ENCODE measurements at regions not wholly inside any gene's neighbourhood (a gene's known extent, or its start where the extent isn't known, plus 50 kb on each side); places are given as distances from the start of the nearest gene placed in this dataset.

GRCh38 chr9:38233796-38234355 lies 158.6 kb upstream of the ALDH1B1 start:
- DNase-seq (ENCODE audit: extremely low spot score, unreplicated experiment) = peak; percentile 24
- Mint-ChIP-seq H3K9me3 (no peaks in the 10 kb centered on the region), H3K4me3 (no peak overlapping the region), H3K27ac (no peak overlapping the region), H3K36me3 (no peaks in the 10 kb centered on the region), H3K4me1 (ENCODE audit: unreplicated experiment) (peaks cover 18% of the 10 kb centered on the region), H3K27me3 (peaks cover 9% of the 10 kb centered on the region)
- no peak for TF ChIP-seq CTCF (conservative IDR thresholded peaks at IDR 0.05)

GRCh38 chr9:38233343-38233742 lies 159.2 kb upstream of the ALDH1B1 start:
- DNase-seq (ENCODE audit: extremely low spot score, unreplicated experiment) = peak; percentile 18
- Mint-ChIP-seq H3K4me3 (no peak overlapping the region), H3K36me3 (no peaks in the 10 kb centered on the region), H3K9me3 (no peaks in the 10 kb centered on the region), H3K4me1 (ENCODE audit: unreplicated experiment) (peaks cover 23% of the 10 kb centered on the region), H3K27ac (no peak overlapping the region), H3K27me3 (peaks cover 9% of the 10 kb centered on the region)
- no peak for TF ChIP-seq CTCF (conservative IDR thresholded peaks at IDR 0.05)

GRCh38 chr9:38232895-38233294 lies 159.6 kb upstream of the ALDH1B1 start:
- H3K27me3 Mint-ChIP-seq = peaks cover 9% of the 10 kb centered on the region
- no peaks in the 10 kb centered on the region for H3K36me3 Mint-ChIP-seq
- peaks cover 27% of the 10 kb centered on the region for H3K4me1 Mint-ChIP-seq (ENCODE audit: unreplicated experiment)
- peak; percentile 56 for DNase-seq (ENCODE audit: extremely low spot score, unreplicated experiment)
- TF ChIP-seq CTCF (conservative IDR thresholded peaks at IDR 0.05) = no peak
- H3K27ac Mint-ChIP-seq = no peak overlapping the region
- H3K4me3 Mint-ChIP-seq = no peak overlapping the region
- no peaks in the 10 kb centered on the region for H3K9me3 Mint-ChIP-seq

- no peak overlapping the region for H3K27ac Mint-ChIP-seq
Observed at GRCh38 chr9:38229504-38230155, 160.6 kb upstream of the SHB start.

GRCh38 chr9:38229104-38229500 lies 160.1 kb upstream of the SHB start:
- no peak for TF ChIP-seq CTCF (conservative IDR thresholded peaks at IDR 0.05)
- Mint-ChIP-seq H3K4me3 (no peak overlapping the region), H3K27ac (no peak overlapping the region), H3K27me3 (peaks cover 9% of the 10 kb centered on the region), H3K36me3 (no peaks in the 10 kb centered on the region), H3K4me1 (ENCODE audit: unreplicated experiment) (peaks cover 33% of the 10 kb centered on the region), H3K9me3 (no peaks in the 10 kb centered on the region)
- DNase-seq (ENCODE audit: extremely low spot score, unreplicated experiment) = peak; percentile 43

More at GRCh38 chr9:38229504-38230155, 160.6 kb upstream of the SHB start:
- peaks cover 9% of the 10 kb centered on the region for H3K27me3 Mint-ChIP-seq
- DNase-seq (ENCODE audit: extremely low spot score, unreplicated experiment) = peak; percentile 32
- no peaks in the 10 kb centered on the region for H3K9me3 Mint-ChIP-seq
- no peak for TF ChIP-seq CTCF (conservative IDR thresholded peaks at IDR 0.05)
- peaks cover 35% of the 10 kb centered on the region for H3K4me1 Mint-ChIP-seq (ENCODE audit: unreplicated experiment)
- no peaks in the 10 kb centered on the region for H3K36me3 Mint-ChIP-seq
- H3K4me3 Mint-ChIP-seq = no peak overlapping the region

Measured in type B pancreatic cell (in vitro differentiated cells).